Cerebellar cortex (tissue), 1 donor: ENCODE measurements at regions not wholly inside any gene's neighbourhood (a gene's known extent, or its start where the extent isn't known, plus 50 kb on each side); places are given as distances from the start of the nearest gene placed in this dataset.
"Not testable (repeated sequence)": the region's sequence is repeated elsewhere in the genome, so short reads cannot be mapped to it uniquely, and the experiment has no call there.

Experiments used
- DNase-seq: peaks from one replicate; pipeline ENCODE4 v3.0.0-alpha.2; 2015; ENCODE audit warnings: low spot score

- DNase-seq: no peak
These were observed 258.9 kb upstream of the SOX4 start for GRCh38 chr6:21334651-21335050.

GRCh38 chr6:21335591-21335990, 258.0 kb upstream of the SOX4 start:
- DNase-seq: no peak

GRCh38 chr6:21337263-21337662, 256.3 kb upstream of the SOX4 start:
- no peak for DNase-seq

- DNase-seq: peak; percentile 43
These were observed 253.0 kb upstream of the SOX4 start for GRCh38 chr6:21340573-21340972.

GRCh38 chr6:21341910-21342309, 251.6 kb upstream of the SOX4 start:
- DNase-seq: peak; percentile 19

- no peak for DNase-seq
These were observed 251.1 kb upstream of the SOX4 start for GRCh38 chr6:21342501-21342900.

- DNase-seq: not testable (repeated sequence)
These were observed 247.8 kb upstream of the SOX4 start for GRCh38 chr6:21345704-21346103.

- no peak for DNase-seq
These were observed 245.4 kb upstream of the SOX4 start for GRCh38 chr6:21348146-21348503.

GRCh38 chr6:21348504-21349195, 244.9 kb upstream of the SOX4 start:
- DNase-seq: no peak

GRCh38 chr6:21349834-21350233, 243.7 kb upstream of the SOX4 start:
- no peak for DNase-seq

- DNase-seq: no peak
These were observed 242.6 kb upstream of the SOX4 start for GRCh38 chr6:21350926-21351325.

GRCh38 chr6:21352131-21352530, 241.4 kb upstream of the SOX4 start:
- no peak for DNase-seq

GRCh38 chr6:21354805-21355238, 238.7 kb upstream of the SOX4 start:
- DNase-seq: peak; percentile 84

GRCh38 chr6:21355638-21356037, 237.9 kb upstream of the SOX4 start:
- no peak for DNase-seq

- DNase-seq: peak; percentile 75
These were observed 236.3 kb upstream of the SOX4 start for GRCh38 chr6:21357262-21357661.

GRCh38 chr6:21359926-21360325, 233.6 kb upstream of the SOX4 start:
- DNase-seq: no peak

- no peak for DNase-seq
These were observed 233.2 kb upstream of the SOX4 start for GRCh38 chr6:21360336-21360735.

GRCh38 chr6:21367148-21367547, 226.4 kb upstream of the SOX4 start:
- DNase-seq: no peak

GRCh38 chr6:21367649-21368154, 225.8 kb upstream of the SOX4 start:
- no peak for DNase-seq

- no peak for DNase-seq
These were observed 222.5 kb upstream of the SOX4 start for GRCh38 chr6:21371061-21371460.

- DNase-seq: no peak
These were observed 221.8 kb upstream of the SOX4 start for GRCh38 chr6:21371676-21372171.

- DNase-seq: no peak
These were observed 218.1 kb upstream of the SOX4 start for GRCh38 chr6:21375151-21376116.

GRCh38 chr6:21377356-21377755, 216.2 kb upstream of the SOX4 start:
- DNase-seq: no peak
